ENCODE measurements at regions not wholly inside any gene's neighbourhood (a gene's known extent, or its start where the extent isn't known, plus 50 kb on each side); places are given as distances from the start of the nearest gene placed in this dataset.

DNA sequence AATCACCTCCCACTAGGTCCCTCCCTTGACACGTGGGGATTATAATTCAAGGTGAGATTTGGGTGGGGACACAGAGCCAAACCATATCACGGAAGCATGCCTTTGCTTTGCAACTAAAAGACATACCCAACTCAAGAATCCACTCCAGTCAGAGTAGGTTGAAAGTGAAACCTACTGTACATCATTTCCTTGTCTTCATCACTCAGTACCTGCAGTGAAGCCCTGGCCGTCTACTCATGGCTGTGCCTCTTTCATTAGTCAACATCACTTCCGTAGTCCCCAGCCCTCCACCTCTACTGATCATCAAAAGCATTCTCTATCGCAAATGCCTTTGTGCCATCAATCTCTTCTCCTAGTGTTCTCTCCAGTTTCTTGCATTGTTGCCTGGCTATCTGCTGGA is 343.1 kb upstream of the ARGLU1 start:
- TF ChIP-seq, protein P1, sequence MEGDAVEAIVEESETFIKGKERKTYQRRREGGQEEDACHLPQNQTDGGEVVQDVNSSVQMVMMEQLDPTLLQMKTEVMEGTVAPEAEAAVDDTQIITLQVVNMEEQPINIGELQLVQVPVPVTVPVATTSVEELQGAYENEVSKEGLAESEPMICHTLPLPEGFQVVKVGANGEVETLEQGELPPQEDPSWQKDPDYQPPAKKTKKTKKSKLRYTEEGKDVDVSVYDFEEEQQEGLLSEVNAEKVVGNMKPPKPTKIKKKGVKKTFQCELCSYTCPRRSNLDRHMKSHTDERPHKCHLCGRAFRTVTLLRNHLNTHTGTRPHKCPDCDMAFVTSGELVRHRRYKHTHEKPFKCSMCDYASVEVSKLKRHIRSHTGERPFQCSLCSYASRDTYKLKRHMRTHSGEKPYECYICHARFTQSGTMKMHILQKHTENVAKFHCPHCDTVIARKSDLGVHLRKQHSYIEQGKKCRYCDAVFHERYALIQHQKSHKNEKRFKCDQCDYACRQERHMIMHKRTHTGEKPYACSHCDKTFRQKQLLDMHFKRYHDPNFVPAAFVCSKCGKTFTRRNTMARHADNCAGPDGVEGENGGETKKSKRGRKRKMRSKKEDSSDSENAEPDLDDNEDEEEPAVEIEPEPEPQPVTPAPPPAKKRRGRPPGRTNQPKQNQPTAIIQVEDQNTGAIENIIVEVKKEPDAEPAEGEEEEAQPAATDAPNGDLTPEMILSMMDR (IDR thresholded peaks at IDR 0.05), result no peak
- no peak for TF ChIP-seq POLR2A (IDR thresholded peaks at IDR 0.05)
